ENCODE measurements at regions not wholly inside any gene's neighbourhood (a gene's known extent, or its start where the extent isn't known, plus 50 kb on each side); places are given as distances from the start of the nearest gene placed in this dataset.

GRCh38 chr11:92527467-92527866 lies 302.8 kb downstream of the FAT3 start:
- no peak for ATAC-seq

GRCh38 chr11:92528001-92528400 lies 303.4 kb downstream of the FAT3 start:
- intact Hi-C loops (cut with micrococcal nuclease; ENCODE audit: unreplicated experiment) (no loop called here), in situ Hi-C loops (cut with HindIII; ENCODE audit: low pct_unique_long_range_greater_than_20kb, low sequenced_read_pairs) (no loop called here)
- Histone ChIP-seq H3K9me3 (ENCODE audit: control insufficient read depth, insufficient read depth, low read depth, low read length) (no peaks in the 10 kb centered on the region), H3K36me3 (ENCODE audit: control insufficient read depth, insufficient read depth, low read length) (no peaks in the 10 kb centered on the region), H3K4me1 (ENCODE audit: control insufficient read depth, insufficient read depth, low read length) (no peaks in the 10 kb centered on the region), H3K4me3 (ENCODE audit: low read depth in 2 of 2, low read length in 2 of 2) (no peak overlapping the region), H3K27me3 (ENCODE audit: control insufficient read depth, insufficient read depth, low read length) (no peaks in the 10 kb centered on the region), H3K27ac (ENCODE audit: low read length) (no peak overlapping the region)
- DNase-seq (ENCODE audit: low read depth, low spot score) (no peak), ATAC-seq (no peak)
- BruUV-seq (replicated peaks), result no TSS peak
- CTCF ChIA-PET, result no interaction called here
- TF ChIP-seq SIN3A (IDR thresholded peaks at IDR 0.05; ENCODE audit: borderline replicate concordance, insufficient read depth, low read depth, low read length) (no peak), POLR2AphosphoS5 (IDR thresholded peaks at IDR 0.05; ENCODE audit: low read depth, low read length) (no peak), REST (IDR thresholded peaks at IDR 0.05; ENCODE audit: insufficient read depth in 1 of 2, low read depth in 2 of 2, low read length in 1 of 2) (no peak), CTCF (IDR thresholded peaks at IDR 0.05) (no peak), TCF7L2 (IDR thresholded peaks at IDR 0.05; ENCODE audit: low read depth, low read length) (no peak)
- POLR2A ChIA-PET, result no interaction called here

More at GRCh38 chr11:92527467-92527866, 302.8 kb downstream of the FAT3 start:
- Histone ChIP-seq H3K27ac (ENCODE audit: low read length) (no peak overlapping the region), H3K4me1 (ENCODE audit: control insufficient read depth, insufficient read depth, low read length) (no peaks in the 10 kb centered on the region), H3K4me3 (ENCODE audit: low read depth in 2 of 2, low read length in 2 of 2) (no peak overlapping the region), H3K27me3 (ENCODE audit: control insufficient read depth, insufficient read depth, low read length) (no peaks in the 10 kb centered on the region), H3K9me3 (ENCODE audit: control insufficient read depth, insufficient read depth, low read depth, low read length) (no peaks in the 10 kb centered on the region), H3K36me3 (ENCODE audit: control insufficient read depth, insufficient read depth, low read length) (no peaks in the 10 kb centered on the region)
- in situ Hi-C loops (cut with HindIII; ENCODE audit: low pct_unique_long_range_greater_than_20kb, low sequenced_read_pairs), result no loop called here
- no peak for DNase-seq (ENCODE audit: low read depth, low spot score)
- TF ChIP-seq SIN3A (IDR thresholded peaks at IDR 0.05; ENCODE audit: borderline replicate concordance, insufficient read depth, low read depth, low read length) (no peak), POLR2AphosphoS5 (IDR thresholded peaks at IDR 0.05; ENCODE audit: low read depth, low read length) (no peak), TCF7L2 (IDR thresholded peaks at IDR 0.05; ENCODE audit: low read depth, low read length) (no peak), REST (IDR thresholded peaks at IDR 0.05; ENCODE audit: insufficient read depth in 1 of 2, low read depth in 2 of 2, low read length in 1 of 2) (no peak), CTCF (IDR thresholded peaks at IDR 0.05) (no peak; the same call in 1 of the 2 replicates)
- CTCF ChIA-PET, result no interaction called here
- POLR2A ChIA-PET, result no interaction called here
- intact Hi-C loops (cut with micrococcal nuclease; ENCODE audit: unreplicated experiment), result no loop called here
- no TSS peak for BruUV-seq (replicated peaks)

Data from Panc1 (cell line).